ENCODE measurements at regions not wholly inside any gene's neighbourhood (a gene's known extent, or its start where the extent isn't known, plus 50 kb on each side); places are given as distances from the start of the nearest gene placed in this dataset.

GRCh38 chr16:5374184-5374583, 276.6 kb upstream of the EEF2KMT start:
- no peak for TF ChIP-seq CTCF (conservative IDR thresholded peaks at IDR 0.05; ENCODE audit: low read depth, low read length)
- no peak for TF ChIP-seq POLR2A (IDR thresholded peaks at IDR 0.05; ENCODE audit: low read depth, low read length)
- TF ChIP-seq RCOR1 (IDR thresholded peaks at IDR 0.05; ENCODE audit: insufficient replicate concordance, low read length) = no peak
- no peak for TF ChIP-seq BHLHE40 (IDR thresholded peaks at IDR 0.05; ENCODE audit: low read depth, low read length)
- TF ChIP-seq SMC3 (IDR thresholded peaks at IDR 0.05; ENCODE audit: low read depth, low read length) = no peak
- no peak for TF ChIP-seq RFX5 (IDR thresholded peaks at IDR 0.05; ENCODE audit: low read depth, low read length)
- TF ChIP-seq, protein P1, sequence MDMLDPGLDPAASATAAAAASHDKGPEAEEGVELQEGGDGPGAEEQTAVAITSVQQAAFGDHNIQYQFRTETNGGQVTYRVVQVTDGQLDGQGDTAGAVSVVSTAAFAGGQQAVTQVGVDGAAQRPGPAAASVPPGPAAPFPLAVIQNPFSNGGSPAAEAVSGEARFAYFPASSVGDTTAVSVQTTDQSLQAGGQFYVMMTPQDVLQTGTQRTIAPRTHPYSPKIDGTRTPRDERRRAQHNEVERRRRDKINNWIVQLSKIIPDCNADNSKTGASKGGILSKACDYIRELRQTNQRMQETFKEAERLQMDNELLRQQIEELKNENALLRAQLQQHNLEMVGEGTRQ (IDR thresholded peaks at IDR 0.05; ENCODE audit: low read depth, low read length) = no peak
